ENCODE measurements at regions not wholly inside any gene's neighbourhood (a gene's known extent, or its start where the extent isn't known, plus 50 kb on each side); places are given as distances from the start of the nearest gene placed in this dataset.

GRCh38 chr6:19660123-19660910 is 176.9 kb upstream of the ID4 start:
- H2AFZ ChIP-seq (ENCODE audit: insufficient read depth, low read depth, low read length, poor library complexity, severe bottlenecking) = no peak overlapping the region
- no peaks in the 10 kb centered on the region for H3K4me1 Mint-ChIP-seq

DNA sequence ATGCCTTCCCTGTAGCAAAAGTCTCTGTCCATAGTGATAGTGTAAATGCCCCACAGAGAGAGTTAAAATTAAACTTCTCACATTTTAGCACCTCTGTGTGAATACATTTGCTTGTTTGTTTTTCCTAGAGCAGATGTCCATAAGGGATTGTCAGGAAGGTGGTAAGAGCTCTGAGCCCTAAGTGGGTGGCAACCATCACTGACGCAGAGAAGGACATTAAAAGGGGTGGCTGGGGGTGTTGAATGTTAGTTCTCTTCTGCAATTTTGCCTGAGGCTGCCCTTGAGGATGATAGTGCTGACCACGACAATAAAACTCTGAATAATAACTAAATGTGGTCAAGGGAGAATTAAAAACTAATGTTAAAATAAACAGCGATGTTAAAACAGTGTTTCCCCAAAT is 174.3 kb upstream of the ID4 start:
- DNase-seq = no peak
- no peak overlapping the region for H3K4me2 ChIP-seq (replicated peaks; ENCODE audit: extremely low read depth, low read length, poor library complexity, severe bottlenecking)
- no peak overlapping the region for H3K27ac ChIP-seq (ENCODE audit: low read depth in 1 of 2, low read length in 2 of 2)
- H3K4me3 ChIP-seq (replicated peaks in 1 of 3; ENCODE audit: low read depth in 2 of 3, low read length in 3 of 3) = no peak overlapping the region
- no peak overlapping the region for H2AFZ ChIP-seq (ENCODE audit: insufficient read depth, low read depth, low read length, poor library complexity, severe bottlenecking)
- H3K9me3 Mint-ChIP-seq = peaks cover 0 to 4% (median 0%) of the 10 kb centered on the region in 7 donors
- no peaks in the 10 kb centered on the region for H3K36me3 Mint-ChIP-seq
- H3K4me1 Mint-ChIP-seq = no peaks in the 10 kb centered on the region
- no peak overlapping the region for H3K9ac ChIP-seq (ENCODE audit: insufficient read depth, low read length, poor library complexity, severe bottlenecking)
- H3K27ac Mint-ChIP-seq = no peak overlapping the region
- H3K9me3 ChIP-seq (replicated peaks in 1 of 2; ENCODE audit: control insufficient read depth in 1 of 2, insufficient read depth in 1 of 2, low read length in 2 of 2) = no peaks in the 10 kb centered on the region
- H3K4me3 Mint-ChIP-seq = no peak overlapping the region
- no peaks in the 10 kb centered on the region for H3K4me1 ChIP-seq (ENCODE audit: control insufficient read depth in 1 of 2, insufficient read depth in 2 of 2, low read length in 2 of 2)
- intact Hi-C loops (cut with micrococcal nuclease) = no loop called here
- no peaks in the 10 kb centered on the region for H3K79me2 ChIP-seq (ENCODE audit: insufficient read depth, low read length)
- no CpG with 5 or more reads among the region's 3 CpGs for WGBS (ENCODE audit: insufficient coverage)
- TF ChIP-seq, protein P1, sequence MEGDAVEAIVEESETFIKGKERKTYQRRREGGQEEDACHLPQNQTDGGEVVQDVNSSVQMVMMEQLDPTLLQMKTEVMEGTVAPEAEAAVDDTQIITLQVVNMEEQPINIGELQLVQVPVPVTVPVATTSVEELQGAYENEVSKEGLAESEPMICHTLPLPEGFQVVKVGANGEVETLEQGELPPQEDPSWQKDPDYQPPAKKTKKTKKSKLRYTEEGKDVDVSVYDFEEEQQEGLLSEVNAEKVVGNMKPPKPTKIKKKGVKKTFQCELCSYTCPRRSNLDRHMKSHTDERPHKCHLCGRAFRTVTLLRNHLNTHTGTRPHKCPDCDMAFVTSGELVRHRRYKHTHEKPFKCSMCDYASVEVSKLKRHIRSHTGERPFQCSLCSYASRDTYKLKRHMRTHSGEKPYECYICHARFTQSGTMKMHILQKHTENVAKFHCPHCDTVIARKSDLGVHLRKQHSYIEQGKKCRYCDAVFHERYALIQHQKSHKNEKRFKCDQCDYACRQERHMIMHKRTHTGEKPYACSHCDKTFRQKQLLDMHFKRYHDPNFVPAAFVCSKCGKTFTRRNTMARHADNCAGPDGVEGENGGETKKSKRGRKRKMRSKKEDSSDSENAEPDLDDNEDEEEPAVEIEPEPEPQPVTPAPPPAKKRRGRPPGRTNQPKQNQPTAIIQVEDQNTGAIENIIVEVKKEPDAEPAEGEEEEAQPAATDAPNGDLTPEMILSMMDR (IDR thresholded peaks at IDR 0.05) = no peak
- peaks cover 0 to 2% (median 0%) of the 10 kb centered on the region in 3 donors for H3K27me3 Mint-ChIP-seq (ENCODE audit: low read depth in 3 of 3)
- H3K36me3 ChIP-seq (replicated peaks in 1 of 2; ENCODE audit: control insufficient read depth in 1 of 2, insufficient read depth in 2 of 2, low read length in 2 of 2) = no peaks in the 10 kb centered on the region
- H4K20me1 ChIP-seq (ENCODE audit: insufficient read depth, low read length) = no peaks in the 10 kb centered on the region
- no peaks in the 10 kb centered on the region for H3K27me3 ChIP-seq (ENCODE audit: control insufficient read depth in 2 of 2, insufficient read depth in 2 of 2, low read length in 2 of 2)

More at GRCh38 chr6:19660123-19660910, 176.9 kb upstream of the ID4 start:
- H3K9me3 ChIP-seq (replicated peaks in 1 of 2; ENCODE audit: control insufficient read depth in 1 of 2, insufficient read depth in 1 of 2, low read length in 2 of 2) = no peaks in the 10 kb centered on the region
- no peaks in the 10 kb centered on the region for H3K27me3 ChIP-seq (ENCODE audit: control insufficient read depth in 2 of 2, insufficient read depth in 2 of 2, low read length in 2 of 2)
- H3K4me2 ChIP-seq (replicated peaks; ENCODE audit: extremely low read depth, low read length, poor library complexity, severe bottlenecking) = no peak overlapping the region
- no peak overlapping the region for H3K4me3 ChIP-seq (replicated peaks in 1 of 3; ENCODE audit: low read depth in 2 of 3, low read length in 3 of 3)
- no peak for DNase-seq
- H3K4me3 Mint-ChIP-seq = no peak overlapping the region
- no peaks in the 10 kb centered on the region for H4K20me1 ChIP-seq (ENCODE audit: insufficient read depth, low read length)
- no peaks in the 10 kb centered on the region for H3K36me3 ChIP-seq (replicated peaks in 1 of 2; ENCODE audit: control insufficient read depth in 1 of 2, insufficient read depth in 2 of 2, low read length in 2 of 2)
- no peak overlapping the region for H3K27ac ChIP-seq (ENCODE audit: low read depth in 1 of 2, low read length in 2 of 2)
- no peaks in the 10 kb centered on the region for H3K4me1 ChIP-seq (ENCODE audit: control insufficient read depth in 1 of 2, insufficient read depth in 2 of 2, low read length in 2 of 2)
- no peaks in the 10 kb centered on the region for H3K79me2 ChIP-seq (ENCODE audit: insufficient read depth, low read length)
- H3K9ac ChIP-seq (ENCODE audit: insufficient read depth, low read length, poor library complexity, severe bottlenecking) = no peak overlapping the region
- WGBS (ENCODE audit: insufficient coverage) = no CpG with 5 or more reads among the region's 2 CpGs
- TF ChIP-seq, protein P1 (IDR thresholded peaks at IDR 0.05) = no peak
- H3K27ac Mint-ChIP-seq = no peak overlapping the region
- H3K9me3 Mint-ChIP-seq = peaks cover 0 to 4% (median 0%) of the 10 kb centered on the region in 7 donors
- no peaks in the 10 kb centered on the region for H3K36me3 Mint-ChIP-seq
- no peaks in the 10 kb centered on the region for H3K27me3 Mint-ChIP-seq (ENCODE audit: low read depth in 3 of 3)
- intact Hi-C loops (cut with micrococcal nuclease) = no loop called here

All from CD14-positive monocyte (primary cell).